Mucosa of descending colon (tissue), 3 donors: ENCODE measurements at regions not wholly inside any gene's neighbourhood (a gene's known extent, or its start where the extent isn't known, plus 50 kb on each side); places are given as distances from the start of the nearest gene placed in this dataset.

Experiments used
- ATAC-seq: fragments of 200-7000 bp; cut with Tn5 transposase; one replicate; pipeline ENCODE4 v1.9.1; 2020; ENCODE audit warnings: mild to moderate bottlenecking, moderate library complexity
- DNase-seq, 3 donors: peaks; one replicate each; pipeline ENCODE4 v3.0.0-alpha.2; 2020
- H3K36me3 ChIP-seq: fragments of 200-600 bp; one replicate; pipeline ENCODE4 v1.8.0; 2021; ENCODE audit warnings: low read depth, mild to moderate bottlenecking
- H3K4me1 ChIP-seq: fragments of 200-600 bp; one replicate; pipeline ENCODE4 v1.8.0; 2021; ENCODE audit warnings: low read depth, mild to moderate bottlenecking
- H3K4me3 ChIP-seq: fragments of 200-600 bp; one replicate; pipeline ENCODE4 v1.8.0; 2021; ENCODE audit warnings: mild to moderate bottlenecking
- H3K9me3 ChIP-seq: fragments of 200-600 bp; one replicate; pipeline ENCODE4 v1.8.0; 2021; ENCODE audit warnings: mild to moderate bottlenecking
- CTCF ChIP-seq: fragments of 200-600 bp; IDR thresholded peaks from one replicate; pipeline ENCODE4 v1.8.0; 2022; ENCODE audit warnings: antibody characterized with exemption, mild to moderate bottlenecking
- intact Hi-C, 2 donors: fragments of 100-400 bp; cut with DNase I in 1 of 2; cut with micrococcal nuclease in 1 of 2; formaldehyde crosslinking; loops; one replicate each; pipeline versions ENCODE4 v1.11.0 to v1.11.1; 2022; cut with DNase I, micrococcal nuclease
- donor health status: DM: no; HTN: no; CAD: no; lungs with moderate emphysema.
- donor health status: DM: no; HTN: no; CAD: no.
- donor health status: DM: no; HTN: yes; CAD: no.

- no peak for TF ChIP-seq CTCF
- Histone ChIP-seq H3K9me3 (no peaks in the 10 kb centered on the region), H3K4me1 (no peaks in the 10 kb centered on the region), H3K36me3 (no peaks in the 10 kb centered on the region), H3K4me3 (no peak overlapping the region)
- DNase-seq (no peak), ATAC-seq (no peak)
- intact Hi-C loops: no loop called here
Measured at GRCh38 chr11:134786636-134787035, 374.6 kb upstream of the B3GAT1 start.

- TF ChIP-seq CTCF: no peak
- ATAC-seq: no peak
Measured at GRCh38 chr11:134785660-134786284, 373.7 kb upstream of the B3GAT1 start.

GRCh38 chr11:134785059-134785458 lies 373.0 kb upstream of the B3GAT1 start:
- DNase-seq (no peak), ATAC-seq (no peak)
- H3K9me3 ChIP-seq: no peaks in the 10 kb centered on the region
- no peak overlapping the region for H3K4me3 ChIP-seq
- H3K36me3 ChIP-seq: no peaks in the 10 kb centered on the region
- intact Hi-C loops: no loop called here
- TF ChIP-seq CTCF: no peak
- H3K4me1 ChIP-seq: no peaks in the 10 kb centered on the region

More at GRCh38 chr11:134785660-134786284, 373.7 kb upstream of the B3GAT1 start:
- Histone ChIP-seq H3K9me3 (no peaks in the 10 kb centered on the region), H3K4me3 (no peak overlapping the region), H3K36me3 (no peaks in the 10 kb centered on the region), H3K4me1 (no peaks in the 10 kb centered on the region)
- intact Hi-C loops: no loop called here
- DNase-seq: no peak

- no peaks in the 10 kb centered on the region for H3K4me1 ChIP-seq
- DNase-seq (no peak), ATAC-seq (no peak)
- H3K9me3 ChIP-seq: no peaks in the 10 kb centered on the region
- intact Hi-C loops: no loop called here
- no peaks in the 10 kb centered on the region for H3K36me3 ChIP-seq
- H3K4me3 ChIP-seq: no peak overlapping the region
- no peak for TF ChIP-seq CTCF
Measured at GRCh38 chr11:134784568-134784967, 372.5 kb upstream of the B3GAT1 start.

GRCh38 chr11:134784046-134784445 lies 372.0 kb upstream of the B3GAT1 start:
- H3K9me3 ChIP-seq: no peaks in the 10 kb centered on the region
- intact Hi-C loops: no loop called here
- ATAC-seq (no peak), DNase-seq (no peak)
- TF ChIP-seq CTCF: no peak
- no peaks in the 10 kb centered on the region for H3K36me3 ChIP-seq
- H3K4me3 ChIP-seq: no peak overlapping the region
- no peaks in the 10 kb centered on the region for H3K4me1 ChIP-seq

- Histone ChIP-seq H3K36me3 (no peaks in the 10 kb centered on the region), H3K4me1 (no peaks in the 10 kb centered on the region), H3K4me3 (no peak overlapping the region), H3K9me3 (no peaks in the 10 kb centered on the region)
- DNase-seq (no peak), ATAC-seq (no peak)
- no peak for TF ChIP-seq CTCF
- intact Hi-C loops: no loop called here
Measured at GRCh38 chr11:134783234-134783633, 371.2 kb upstream of the B3GAT1 start.
